Left ventricle myocardium inferior (tissue), 1 donor: ENCODE measurements at regions not wholly inside any gene's neighbourhood (a gene's known extent, or its start where the extent isn't known, plus 50 kb on each side); places are given as distances from the start of the nearest gene placed in this dataset.

Experiments
- DNase-seq: peaks from one replicate; pipeline ENCODE4 v3.0.0-alpha.2; 2020
- H3K27ac ChIP-seq: fragments of 200-600 bp; replicated peaks from 2 replicates; pipeline ENCODE4 v1.8.0; 2021
- H3K27me3 ChIP-seq: fragments of 200-600 bp; 2 replicates; pipeline ENCODE4 v1.8.0; 2021; ENCODE audit warnings: low read depth
- H3K36me3 ChIP-seq: fragments of 200-600 bp; 2 replicates; pipeline ENCODE4 v1.8.0; 2021
- H3K4me1 ChIP-seq: fragments of 200-600 bp; 2 replicates; pipeline ENCODE4 v1.8.0; 2021
- H3K4me3 ChIP-seq: fragments of 200-600 bp; 2 replicates; pipeline ENCODE4 v1.8.0; 2021; ENCODE audit warnings: mild to moderate bottlenecking, moderate library complexity
- H3K9me3 ChIP-seq: fragments of 200-600 bp; replicated peaks from 2 replicates; pipeline ENCODE4 v1.8.0; 2021
- CTCF ChIP-seq: fragments of 200-600 bp; IDR thresholded peaks from 2 replicates; pipeline ENCODE4 v1.8.0; 2021; ENCODE audit warnings: antibody characterized with exemption, mild to moderate bottlenecking, borderline replicate concordance
- intact Hi-C: fragments of 100-400 bp; cut with micrococcal nuclease; formaldehyde crosslinking; loops from one replicate; pipeline ENCODE4 v1.11.0; 2022
- donor health status: DM: no; HTN: yes; CAD: no; lungs with severe emphysema.

GRCh38 chr12:131494216-131494615, 216.7 kb upstream of the SFSWAP start:
- Histone ChIP-seq H3K4me1 (no peaks in the 10 kb centered on the region), H3K36me3 (no peaks in the 10 kb centered on the region), H3K9me3 (no peaks in the 10 kb centered on the region), H3K27me3 (peaks cover 52% of the 10 kb centered on the region), H3K4me3 (no peak overlapping the region), H3K27ac (no peak overlapping the region)
- intact Hi-C loops, result no loop called here
- no peak for TF ChIP-seq CTCF
- no peak for DNase-seq

- intact Hi-C loops, result no loop called here
- Histone ChIP-seq H3K4me1 (no peaks in the 10 kb centered on the region), H3K4me3 (no peak overlapping the region), H3K9me3 (no peaks in the 10 kb centered on the region), H3K27me3 (peaks cover 52% of the 10 kb centered on the region), H3K36me3 (no peaks in the 10 kb centered on the region), H3K27ac (no peak overlapping the region)
- TF ChIP-seq CTCF, result no peak
- DNase-seq, result no peak
Observed at GRCh38 chr12:131494741-131495524, 216.0 kb upstream of the SFSWAP start.

- Histone ChIP-seq H3K9me3 (no peaks in the 10 kb centered on the region), H3K4me1 (no peaks in the 10 kb centered on the region), H3K27me3 (peaks cover 40% of the 10 kb centered on the region), H3K4me3 (no peak overlapping the region), H3K27ac (no peak overlapping the region), H3K36me3 (no peaks in the 10 kb centered on the region)
- intact Hi-C loops, result no loop called here
- no peak for TF ChIP-seq CTCF
- DNase-seq, result no peak
Observed at GRCh38 chr12:131497966-131498365, 212.9 kb upstream of the SFSWAP start.

GRCh38 chr12:131499160-131499863, 211.6 kb upstream of the SFSWAP start:
- DNase-seq, result no peak
- Histone ChIP-seq H3K4me1 (no peaks in the 10 kb centered on the region), H3K4me3 (no peak overlapping the region), H3K36me3 (no peaks in the 10 kb centered on the region), H3K9me3 (peaks cover 3% of the 10 kb centered on the region), H3K27me3 (peaks cover 28% of the 10 kb centered on the region), H3K27ac (no peak overlapping the region)
- TF ChIP-seq CTCF, result no peak
- intact Hi-C loops, result no loop called here

- Histone ChIP-seq H3K4me3 (no peak overlapping the region), H3K36me3 (no peaks in the 10 kb centered on the region), H3K27ac (no peak overlapping the region), H3K4me1 (no peaks in the 10 kb centered on the region), H3K9me3 (peaks cover 3% of the 10 kb centered on the region), H3K27me3 (peaks cover 22% of the 10 kb centered on the region)
- no peak for DNase-seq
- TF ChIP-seq CTCF, result no peak
- intact Hi-C loops, result no loop called here
Observed at GRCh38 chr12:131499864-131500190, 211.1 kb upstream of the SFSWAP start.
